ENCODE measurements at regions not wholly inside any gene's neighbourhood (a gene's known extent, or its start where the extent isn't known, plus 50 kb on each side); places are given as distances from the start of the nearest gene placed in this dataset.

GRCh38 chr10:71157435-71157834 lies 54.9 kb upstream of the UNC5B start:
- Histone ChIP-seq H3K27me3 (no peaks in the 10 kb centered on the region), H3K36me3 (no peaks in the 10 kb centered on the region), H3K4me3 (no peak overlapping the region), H3K9me3 (no peaks in the 10 kb centered on the region), H3K4me1 (ENCODE audit: insufficient read depth) (no peaks in the 10 kb centered on the region), H3K27ac (no peak overlapping the region)
- 11 to 41% (median 21%) methylated on average over 1 of the region's 1 CpG for WGBS, 3 donors
- no peak for DNase-seq
- TF ChIP-seq POLR2A (IDR thresholded peaks at IDR 0.05) (no peak), EP300 (IDR thresholded peaks at IDR 0.05) (no peak), CTCF (IDR thresholded peaks at IDR 0.05) (no peak)
- intact Hi-C loops (cut with DNase I), result loop anchor here in 1 of 4 donors (10.0 kb wide), 1 partner anchor 173 kb away; no protein-coding TSS in a partner anchor

GRCh38 chr10:71158251-71158650 lies 54.1 kb upstream of the UNC5B start:
- H3K9me3 ChIP-seq, result no peaks in the 10 kb centered on the region
- no peaks in the 10 kb centered on the region for H3K27me3 ChIP-seq
- no peaks in the 10 kb centered on the region for H3K4me1 ChIP-seq (ENCODE audit: insufficient read depth)
- TF ChIP-seq CTCF (IDR thresholded peaks at IDR 0.05) (no peak), EP300 (IDR thresholded peaks at IDR 0.05) (no peak), POLR2A (IDR thresholded peaks at IDR 0.05) (no peak)
- H3K4me3 ChIP-seq, result no peak overlapping the region
- H3K27ac ChIP-seq, result no peak overlapping the region
- no peaks in the 10 kb centered on the region for H3K36me3 ChIP-seq
- intact Hi-C loops (cut with DNase I), result loop anchor here in 1 of 4 donors (10.0 kb wide), 1 partner anchor 173 kb away; no protein-coding TSS in a partner anchor
- no peak for DNase-seq

DNA sequence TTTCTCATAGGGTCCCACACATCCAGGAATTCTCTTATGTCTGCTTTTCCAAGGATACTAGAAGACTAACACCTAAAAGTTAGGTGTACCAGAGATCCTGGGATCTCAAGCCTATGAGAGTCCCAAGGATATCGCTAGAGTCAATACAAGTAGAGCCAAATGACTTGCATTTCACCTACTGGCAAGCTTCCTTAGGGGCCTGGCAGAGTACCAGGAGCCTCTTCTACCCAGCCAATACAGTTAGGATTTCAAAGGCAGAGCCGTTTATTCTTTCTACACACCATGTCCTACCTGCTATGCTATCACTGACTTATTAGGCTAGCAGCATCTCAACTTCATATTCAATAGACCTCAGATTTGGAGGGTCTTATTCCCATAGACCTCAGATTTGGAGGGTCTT lies 53.5 kb upstream of the UNC5B start:
- Histone ChIP-seq H3K27ac (no peak overlapping the region), H3K36me3 (no peaks in the 10 kb centered on the region)
- DNase-seq, result no peak

GRCh38 chr10:71159892-71160291 lies 52.5 kb upstream of the UNC5B start:
- intact Hi-C loops (cut with DNase I), result loop anchor here in 1 of 4 donors (10.0 kb wide), 1 partner anchor 175 kb away; no protein-coding TSS in a partner anchor
- no peak for DNase-seq
- WGBS, 3 donors, result 93 to 97% (median 93%) methylated on average over 5 of the region's 5 CpGs

More for the DNA sequence above, 53.5 kb upstream of the UNC5B start:
- TF ChIP-seq CTCF (IDR thresholded peaks at IDR 0.05) (no peak), EP300 (IDR thresholded peaks at IDR 0.05) (no peak), POLR2A (IDR thresholded peaks at IDR 0.05) (no peak)
- H3K4me1 ChIP-seq (ENCODE audit: insufficient read depth), result no peaks in the 10 kb centered on the region
- WGBS, 3 donors, result 80 to 89% (median 88%) methylated on average over 2 of the region's 2 CpGs
- no peak overlapping the region for H3K4me3 ChIP-seq
- intact Hi-C loops (cut with DNase I), result loop anchor here in 1 of 4 donors (10.0 kb wide), 1 partner anchor 174 kb away; no protein-coding TSS in a partner anchor
- no peaks in the 10 kb centered on the region for H3K27me3 ChIP-seq
- H3K9me3 ChIP-seq, result no peaks in the 10 kb centered on the region

More at GRCh38 chr10:71159892-71160291, 52.5 kb upstream of the UNC5B start:
- Histone ChIP-seq H3K36me3 (no peaks in the 10 kb centered on the region), H3K27ac (no peak overlapping the region), H3K27me3 (no peaks in the 10 kb centered on the region), H3K4me1 (ENCODE audit: insufficient read depth) (no peaks in the 10 kb centered on the region), H3K4me3 (no peak overlapping the region), H3K9me3 (no peaks in the 10 kb centered on the region)
- TF ChIP-seq CTCF (IDR thresholded peaks at IDR 0.05) (no peak), EP300 (IDR thresholded peaks at IDR 0.05) (no peak), POLR2A (IDR thresholded peaks at IDR 0.05) (no peak)

All from ovary (tissue), 7 donors.